ENCODE measurements at regions not wholly inside any gene's neighbourhood (a gene's known extent, or its start where the extent isn't known, plus 50 kb on each side); places are given as distances from the start of the nearest gene placed in this dataset.
A peak's percentile ranks its signal among the peaks of the same experiment; 100 is the strongest.

DNA sequence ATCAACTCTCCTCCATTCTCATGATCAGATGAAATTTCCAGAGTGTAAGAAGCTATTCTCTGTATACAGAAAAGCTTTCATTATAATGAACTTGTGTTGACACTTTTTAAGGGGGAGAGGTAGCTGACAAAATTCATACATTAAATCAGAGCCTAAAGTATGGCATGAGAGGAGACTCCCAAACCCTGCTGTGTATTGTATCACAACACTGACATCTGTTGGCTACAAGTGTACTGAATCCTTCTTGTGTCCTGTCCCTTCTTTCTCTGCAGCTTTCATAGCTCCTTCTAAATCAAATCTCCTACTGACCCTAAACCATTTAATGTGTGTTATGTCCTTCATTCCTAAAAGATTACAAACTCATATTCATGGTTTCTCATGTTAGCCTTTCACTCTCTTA lies 70.9 kb downstream of the GCC1 start (continued):
- TF ChIP-seq, protein P1, sequence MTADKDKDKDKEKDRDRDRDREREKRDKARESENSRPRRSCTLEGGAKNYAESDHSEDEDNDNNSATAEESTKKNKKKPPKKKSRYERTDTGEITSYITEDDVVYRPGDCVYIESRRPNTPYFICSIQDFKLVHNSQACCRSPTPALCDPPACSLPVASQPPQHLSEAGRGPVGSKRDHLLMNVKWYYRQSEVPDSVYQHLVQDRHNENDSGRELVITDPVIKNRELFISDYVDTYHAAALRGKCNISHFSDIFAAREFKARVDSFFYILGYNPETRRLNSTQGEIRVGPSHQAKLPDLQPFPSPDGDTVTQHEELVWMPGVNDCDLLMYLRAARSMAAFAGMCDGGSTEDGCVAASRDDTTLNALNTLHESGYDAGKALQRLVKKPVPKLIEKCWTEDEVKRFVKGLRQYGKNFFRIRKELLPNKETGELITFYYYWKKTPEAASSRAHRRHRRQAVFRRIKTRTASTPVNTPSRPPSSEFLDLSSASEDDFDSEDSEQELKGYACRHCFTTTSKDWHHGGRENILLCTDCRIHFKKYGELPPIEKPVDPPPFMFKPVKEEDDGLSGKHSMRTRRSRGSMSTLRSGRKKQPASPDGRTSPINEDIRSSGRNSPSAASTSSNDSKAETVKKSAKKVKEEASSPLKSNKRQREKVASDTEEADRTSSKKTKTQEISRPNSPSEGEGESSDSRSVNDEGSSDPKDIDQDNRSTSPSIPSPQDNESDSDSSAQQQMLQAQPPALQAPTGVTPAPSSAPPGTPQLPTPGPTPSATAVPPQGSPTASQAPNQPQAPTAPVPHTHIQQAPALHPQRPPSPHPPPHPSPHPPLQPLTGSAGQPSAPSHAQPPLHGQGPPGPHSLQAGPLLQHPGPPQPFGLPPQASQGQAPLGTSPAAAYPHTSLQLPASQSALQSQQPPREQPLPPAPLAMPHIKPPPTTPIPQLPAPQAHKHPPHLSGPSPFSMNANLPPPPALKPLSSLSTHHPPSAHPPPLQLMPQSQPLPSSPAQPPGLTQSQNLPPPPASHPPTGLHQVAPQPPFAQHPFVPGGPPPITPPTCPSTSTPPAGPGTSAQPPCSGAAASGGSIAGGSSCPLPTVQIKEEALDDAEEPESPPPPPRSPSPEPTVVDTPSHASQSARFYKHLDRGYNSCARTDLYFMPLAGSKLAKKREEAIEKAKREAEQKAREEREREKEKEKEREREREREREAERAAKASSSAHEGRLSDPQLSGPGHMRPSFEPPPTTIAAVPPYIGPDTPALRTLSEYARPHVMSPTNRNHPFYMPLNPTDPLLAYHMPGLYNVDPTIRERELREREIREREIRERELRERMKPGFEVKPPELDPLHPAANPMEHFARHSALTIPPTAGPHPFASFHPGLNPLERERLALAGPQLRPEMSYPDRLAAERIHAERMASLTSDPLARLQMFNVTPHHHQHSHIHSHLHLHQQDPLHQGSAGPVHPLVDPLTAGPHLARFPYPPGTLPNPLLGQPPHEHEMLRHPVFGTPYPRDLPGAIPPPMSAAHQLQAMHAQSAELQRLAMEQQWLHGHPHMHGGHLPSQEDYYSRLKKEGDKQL (CRISPR knock-in tag; IDR thresholded peaks at IDR 0.05; ENCODE audit: low read depth), result no peak
- TF ChIP-seq SRY (CRISPR knock-in tag; IDR thresholded peaks at IDR 0.05) (no peak), SMC3 (IDR thresholded peaks at IDR 0.05; ENCODE audit: low read length) (peak; percentile 14; the same call in 1 of the 2 replicates), TP53 (CRISPR knock-in tag; conservative IDR thresholded peaks at IDR 0.05) (no peak), ZNF460 (CRISPR knock-in tag; IDR thresholded peaks at IDR 0.05; ENCODE audit: borderline replicate concordance) (no peak)
- TF ChIP-seq, protein P2, sequence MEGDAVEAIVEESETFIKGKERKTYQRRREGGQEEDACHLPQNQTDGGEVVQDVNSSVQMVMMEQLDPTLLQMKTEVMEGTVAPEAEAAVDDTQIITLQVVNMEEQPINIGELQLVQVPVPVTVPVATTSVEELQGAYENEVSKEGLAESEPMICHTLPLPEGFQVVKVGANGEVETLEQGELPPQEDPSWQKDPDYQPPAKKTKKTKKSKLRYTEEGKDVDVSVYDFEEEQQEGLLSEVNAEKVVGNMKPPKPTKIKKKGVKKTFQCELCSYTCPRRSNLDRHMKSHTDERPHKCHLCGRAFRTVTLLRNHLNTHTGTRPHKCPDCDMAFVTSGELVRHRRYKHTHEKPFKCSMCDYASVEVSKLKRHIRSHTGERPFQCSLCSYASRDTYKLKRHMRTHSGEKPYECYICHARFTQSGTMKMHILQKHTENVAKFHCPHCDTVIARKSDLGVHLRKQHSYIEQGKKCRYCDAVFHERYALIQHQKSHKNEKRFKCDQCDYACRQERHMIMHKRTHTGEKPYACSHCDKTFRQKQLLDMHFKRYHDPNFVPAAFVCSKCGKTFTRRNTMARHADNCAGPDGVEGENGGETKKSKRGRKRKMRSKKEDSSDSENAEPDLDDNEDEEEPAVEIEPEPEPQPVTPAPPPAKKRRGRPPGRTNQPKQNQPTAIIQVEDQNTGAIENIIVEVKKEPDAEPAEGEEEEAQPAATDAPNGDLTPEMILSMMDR (CRISPR knock-in tag; IDR thresholded peaks at IDR 0.05), result peak; percentile 63

DNA sequence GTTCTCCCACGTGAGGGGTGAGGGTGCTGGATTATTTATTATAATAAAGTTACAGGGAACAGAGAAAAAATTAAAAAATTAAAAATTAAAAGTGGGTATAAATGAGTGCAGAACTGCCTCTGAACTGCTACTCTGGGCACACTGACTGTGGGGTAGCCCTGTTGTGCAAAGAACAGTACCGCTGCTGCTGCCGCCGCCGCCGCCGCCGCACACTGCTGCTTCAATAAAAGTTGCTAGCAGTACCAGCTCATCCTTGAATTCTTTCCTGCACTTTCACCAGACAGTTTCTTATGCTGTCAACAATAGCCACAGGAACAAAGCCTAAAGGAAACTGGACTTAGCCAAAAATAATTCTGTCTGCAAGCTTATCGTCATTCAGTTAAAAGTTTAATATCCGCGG lies 72.1 kb downstream of the GCC1 start:
- no peak overlapping the region for H3K27ac ChIP-seq (ENCODE audit: extremely low read length, insufficient read depth, low read length)
- ChIA-PET CTCF (ENCODE audit: low intra/inter-chr PET ratio, low total read pairs) (no interaction called here), POLR2A (no interaction called here)
- WGBS (ENCODE audit: low lambda C conversion rate), result 48% methylated on average over 11 of the region's 11 CpGs
- DNase-seq (ENCODE audit: low spot score), result no peak
- H3K79me2 ChIP-seq (ENCODE audit: insufficient read depth, low read length), result no peaks in the 10 kb centered on the region
- H4K20me1 ChIP-seq (ENCODE audit: insufficient read depth, low read length), result no peaks in the 10 kb centered on the region
- H3K9ac ChIP-seq (ENCODE audit: insufficient read depth, low read depth, low read length), result no peak overlapping the region
- no TSS peak for BruUV-seq (replicated peaks)
- H3K4me3 ChIP-seq (replicated peaks in 1 of 3; ENCODE audit: insufficient read depth in 1 of 3, low read depth in 2 of 3, low read length in 3 of 3), result no peak overlapping the region
- H3K4me2 ChIP-seq (ENCODE audit: low read depth, low read length), result no peak overlapping the region
- no peaks in the 10 kb centered on the region for H3K9me3 ChIP-seq (ENCODE audit: low read length)
- H3K27me3 ChIP-seq (ENCODE audit: control insufficient read depth in 1 of 2, insufficient read depth in 2 of 2, low read length in 2 of 2), result no peaks in the 10 kb centered on the region
- no peaks in the 10 kb centered on the region for H3K36me3 ChIP-seq (replicated peaks in 1 of 2; ENCODE audit: control insufficient read depth in 1 of 2, insufficient read depth in 2 of 2, low read length in 2 of 2)
- ATAC-seq, result no peak
- in situ Hi-C loops (cut with HindIII; ENCODE audit: extremely low pct_ligation_motif_present, low pct_unique_long_range_greater_than_20kb), result loop anchor here (25.0 kb wide), 1 partner anchor 701 kb away; no protein-coding TSS in a partner anchor
- H3K4me1 ChIP-seq (ENCODE audit: insufficient read depth, low read length), result no peaks in the 10 kb centered on the region
- H2AFZ ChIP-seq (ENCODE audit: low read length), result no peak overlapping the region
- intact Hi-C loops (cut with micrococcal nuclease; ENCODE audit: unreplicated experiment), result loop anchor here (5.0 kb wide), 1 partner anchor 166 kb away; no protein-coding TSS in a partner anchor
- no peak for FAIRE-seq
- TF ChIP-seq ZNF160 (CRISPR knock-in tag; IDR thresholded peaks at IDR 0.05) (no peak), ZNF10 (CRISPR knock-in tag; IDR thresholded peaks at IDR 0.05; ENCODE audit: borderline replicate concordance, low read depth) (no peak), ISL2 (CRISPR knock-in tag; IDR thresholded peaks at IDR 0.05) (no peak), NKX3-1 (CRISPR knock-in tag; IDR thresholded peaks at IDR 0.05) (no peak)
- TF ChIP-seq, protein P3, sequence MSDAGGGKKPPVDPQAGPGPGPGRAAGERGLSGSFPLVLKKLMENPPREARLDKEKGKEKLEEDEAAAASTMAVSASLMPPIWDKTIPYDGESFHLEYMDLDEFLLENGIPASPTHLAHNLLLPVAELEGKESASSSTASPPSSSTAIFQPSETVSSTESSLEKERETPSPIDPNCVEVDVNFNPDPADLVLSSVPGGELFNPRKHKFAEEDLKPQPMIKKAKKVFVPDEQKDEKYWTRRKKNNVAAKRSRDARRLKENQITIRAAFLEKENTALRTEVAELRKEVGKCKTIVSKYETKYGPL (CRISPR knock-in tag; IDR thresholded peaks at IDR 0.05), result no peak
- TF ChIP-seq, protein P4, sequence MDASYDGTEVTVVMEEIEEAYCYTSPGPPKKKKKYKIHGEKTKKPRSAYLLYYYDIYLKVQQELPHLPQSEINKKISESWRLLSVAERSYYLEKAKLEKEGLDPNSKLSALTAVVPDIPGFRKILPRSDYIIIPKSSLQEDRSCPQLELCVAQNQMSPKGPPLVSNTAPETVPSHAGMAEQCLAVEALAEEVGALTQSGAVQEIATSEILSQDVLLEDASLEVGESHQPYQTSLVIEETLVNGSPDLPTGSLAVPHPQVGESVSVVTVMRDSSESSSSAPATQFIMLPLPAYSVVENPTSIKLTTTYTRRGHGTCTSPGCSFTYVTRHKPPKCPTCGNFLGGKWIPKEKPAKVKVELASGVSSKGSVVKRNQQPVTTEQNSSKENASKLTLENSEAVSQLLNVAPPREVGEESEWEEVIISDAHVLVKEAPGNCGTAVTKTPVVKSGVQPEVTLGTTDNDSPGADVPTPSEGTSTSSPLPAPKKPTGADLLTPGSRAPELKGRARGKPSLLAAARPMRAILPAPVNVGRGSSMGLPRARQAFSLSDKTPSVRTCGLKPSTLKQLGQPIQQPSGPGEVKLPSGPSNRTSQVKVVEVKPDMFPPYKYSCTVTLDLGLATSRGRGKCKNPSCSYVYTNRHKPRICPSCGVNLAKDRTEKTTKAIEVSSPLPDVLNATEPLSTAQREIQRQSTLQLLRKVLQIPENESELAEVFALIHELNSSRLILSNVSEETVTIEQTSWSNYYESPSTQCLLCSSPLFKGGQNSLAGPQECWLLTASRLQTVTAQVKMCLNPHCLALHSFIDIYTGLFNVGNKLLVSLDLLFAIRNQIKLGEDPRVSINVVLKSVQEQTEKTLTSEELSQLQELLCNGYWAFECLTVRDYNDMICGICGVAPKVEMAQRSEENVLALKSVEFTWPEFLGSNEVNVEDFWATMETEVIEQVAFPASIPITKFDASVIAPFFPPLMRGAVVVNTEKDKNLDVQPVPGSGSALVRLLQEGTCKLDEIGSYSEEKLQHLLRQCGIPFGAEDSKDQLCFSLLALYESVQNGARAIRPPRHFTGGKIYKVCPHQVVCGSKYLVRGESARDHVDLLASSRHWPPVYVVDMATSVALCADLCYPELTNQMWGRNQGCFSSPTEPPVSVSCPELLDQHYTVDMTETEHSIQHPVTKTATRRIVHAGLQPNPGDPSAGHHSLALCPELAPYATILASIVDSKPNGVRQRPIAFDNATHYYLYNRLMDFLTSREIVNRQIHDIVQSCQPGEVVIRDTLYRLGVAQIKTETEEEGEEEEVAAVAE (CRISPR knock-in tag; IDR thresholded peaks at IDR 0.05; ENCODE audit: borderline replicate concordance), result no peak
